GM21529 (cell line): ENCODE measurements at regions not wholly inside any gene's neighbourhood (a gene's known extent, or its start where the extent isn't known, plus 50 kb on each side); places are given as distances from the start of the nearest gene placed in this dataset.

Experiments
- ATAC-seq: cut with Tn5 transposase; IDR thresholded peaks from one replicate; pipeline ENCODE4 v1.9.1; 2021; ENCODE audit not compliant: unreplicated experiment

- ATAC-seq: no peak
Observed at GRCh38 chr7:106774768-106775551, 90.1 kb upstream of the PIK3CG start.

DNA sequence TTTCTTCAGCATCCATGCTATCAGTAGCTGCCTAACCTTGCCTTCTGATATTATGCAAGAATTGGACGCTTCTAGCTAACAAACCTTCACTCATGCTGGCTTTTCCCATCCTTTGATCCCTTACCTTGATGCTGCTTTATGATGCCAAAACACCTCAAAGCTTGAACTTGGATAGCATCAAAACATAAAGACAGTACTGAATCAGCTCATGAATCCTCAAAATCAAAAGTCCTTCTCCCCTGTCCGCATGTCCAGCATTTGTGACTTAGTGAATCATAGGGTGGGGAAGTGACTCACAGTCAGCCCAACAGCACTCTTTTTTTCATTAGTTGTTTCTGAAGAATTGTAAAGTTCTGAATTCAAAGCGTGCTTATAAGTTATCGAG, 89.5 kb upstream of the PIK3CG start:
- ATAC-seq: no peak

DNA sequence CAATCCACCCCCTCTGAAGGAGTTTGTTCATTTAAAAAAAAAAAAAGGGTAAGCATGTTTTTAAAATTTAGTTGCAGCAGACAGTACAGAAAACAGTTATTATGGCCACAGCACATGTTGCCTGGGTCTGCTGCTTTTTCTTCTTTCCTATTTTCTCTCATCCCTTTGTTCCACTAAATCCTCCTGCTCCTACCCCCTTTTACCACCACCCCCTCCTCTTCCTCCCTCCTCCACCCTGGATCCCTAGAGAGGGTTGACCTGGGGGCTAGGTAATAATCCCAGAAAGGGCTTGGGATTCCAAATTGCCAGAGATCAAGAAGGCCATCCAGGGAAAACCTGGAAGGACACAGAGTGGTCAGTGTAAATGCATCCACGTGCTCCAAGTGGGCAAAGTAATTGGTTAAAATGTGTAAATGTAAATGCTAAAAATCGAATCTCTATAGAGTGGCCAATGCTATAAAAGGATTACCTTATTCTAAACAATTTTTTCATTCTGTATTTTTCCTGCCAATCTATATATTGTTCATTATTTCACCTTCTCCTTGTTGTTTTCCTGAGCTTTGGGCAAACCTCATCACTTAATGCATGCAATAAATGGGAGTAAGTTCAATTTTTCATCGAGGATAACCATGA, 89.0 kb upstream of the PIK3CG start:
- no peak for ATAC-seq

DNA sequence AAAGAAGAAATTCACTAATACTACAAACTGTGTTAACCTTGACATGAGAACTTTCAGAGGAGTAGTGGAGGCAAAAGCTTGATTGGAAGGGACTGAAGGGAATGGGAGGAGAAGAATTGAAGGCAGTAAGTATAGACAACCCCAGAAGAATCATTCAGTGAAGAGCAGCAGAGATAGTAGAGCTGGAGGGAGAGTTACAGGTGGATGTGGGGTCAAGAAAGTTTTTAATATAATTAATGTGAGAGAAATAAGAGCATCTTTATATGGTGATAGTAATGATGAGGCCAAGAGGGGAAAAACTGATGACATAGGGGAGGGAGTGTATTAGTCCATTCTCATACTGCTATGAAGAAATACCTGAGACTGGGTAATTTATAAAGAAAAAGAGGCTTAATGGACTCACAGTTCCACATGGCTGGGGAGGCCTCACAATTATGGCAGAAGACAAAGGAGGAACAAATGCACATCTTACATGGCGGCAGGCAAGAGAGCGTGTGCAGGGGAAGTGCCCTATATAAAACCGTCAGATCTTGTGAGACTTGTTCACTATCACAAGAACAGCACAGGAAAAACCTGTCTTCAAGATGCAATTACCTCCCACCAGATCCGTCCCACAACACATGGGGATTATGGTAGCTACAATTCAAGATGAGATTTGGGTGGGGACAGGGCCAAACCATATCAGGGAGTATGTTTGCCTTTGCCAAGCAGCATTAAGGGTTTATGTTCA, 88.3 kb upstream of the PIK3CG start:
- no peak for ATAC-seq

- ATAC-seq: no peak
Observed at GRCh38 chr7:106777674-106778299, 87.3 kb upstream of the PIK3CG start.

GRCh38 chr7:106778656-106779250, 86.3 kb upstream of the PIK3CG start:
- ATAC-seq: no peak

DNA sequence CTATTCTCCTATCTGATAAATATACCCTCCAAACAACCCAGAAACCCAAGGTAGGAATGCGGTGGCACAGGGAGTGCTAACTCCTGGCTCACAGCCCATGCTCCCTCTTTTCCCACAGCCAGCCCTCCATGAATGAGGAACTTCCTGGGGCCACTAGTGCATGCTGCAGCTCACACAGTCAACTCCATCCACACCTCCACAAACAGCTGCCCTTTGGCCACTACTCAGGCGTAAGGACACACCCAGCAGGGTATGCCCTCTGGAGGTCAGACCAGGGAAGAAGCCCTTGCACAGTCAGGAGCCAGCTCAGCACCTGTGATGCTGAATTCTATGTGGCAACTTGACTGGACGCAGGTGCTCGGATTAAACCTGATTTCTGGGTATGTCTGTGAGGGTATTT, 85.2 kb upstream of the PIK3CG start:
- no peak for ATAC-seq

DNA sequence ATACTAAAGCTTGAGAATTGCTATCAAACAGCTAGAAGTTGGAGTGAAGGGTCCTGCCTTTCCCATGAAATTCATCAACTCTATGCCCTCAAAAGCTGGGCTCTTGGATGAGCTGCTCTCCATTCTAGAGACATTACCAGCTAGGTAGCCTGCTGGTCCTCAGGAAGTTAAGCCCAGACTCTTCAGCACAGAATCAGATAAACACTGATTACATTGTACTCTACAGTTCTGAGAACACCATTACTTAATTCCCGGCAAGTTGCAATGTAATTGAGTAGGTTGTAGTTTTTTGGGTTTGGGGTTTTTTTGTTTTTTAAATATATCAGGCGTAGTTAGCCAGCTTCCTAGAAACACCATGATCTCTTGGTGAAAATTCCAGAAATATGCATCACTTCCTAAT, 84.1 kb upstream of the PIK3CG start:
- ATAC-seq: no peak

GRCh38 chr7:106781828-106782544, 83.1 kb upstream of the PIK3CG start:
- ATAC-seq: no peak

GRCh38 chr7:106783286-106783685, 81.8 kb upstream of the PIK3CG start:
- no peak for ATAC-seq

GRCh38 chr7:106788637-106789036, 76.4 kb upstream of the PIK3CG start:
- no peak for ATAC-seq

- no peak for ATAC-seq
Observed at GRCh38 chr7:106791526-106791925, 73.6 kb upstream of the PIK3CG start.

- ATAC-seq: no peak
Observed at GRCh38 chr7:106792233-106792926, 72.7 kb upstream of the PIK3CG start.

- ATAC-seq: no peak
Observed at GRCh38 chr7:106793015-106793975, 71.8 kb upstream of the PIK3CG start.

- ATAC-seq: no peak
Observed at GRCh38 chr7:106794276-106795083, 70.6 kb upstream of the PIK3CG start.

- no peak for ATAC-seq
Observed at GRCh38 chr7:106795084-106795876, 69.8 kb upstream of the PIK3CG start.

- ATAC-seq: no peak
Observed at GRCh38 chr7:106795877-106796231, 69.2 kb upstream of the PIK3CG start.
